PC-3 (cell line): ENCODE measurements at regions not wholly inside any gene's neighbourhood (a gene's known extent, or its start where the extent isn't known, plus 50 kb on each side); places are given as distances from the start of the nearest gene placed in this dataset.
A peak's percentile ranks its signal among the peaks of the same experiment; 100 is the strongest.

Experiments used
- ATAC-seq: fragments of 200-7000 bp; cut with Tn5 transposase; 2 replicates; pipeline ENCODE4 v1.9.1; 2020; ENCODE audit warnings: mild to moderate bottlenecking, moderate library complexity
- BruUV-seq: library from RNA; stranded (reverse); fragments of 400-500 nt; replicated peaks from 2 replicates; lab custom pipeline; 2021; lab: Mats Ljungman, UMichigan
- CTCF ChIA-PET: fragments of 300-600 bp; sonication (Branson Sonifier 250); formaldehyde crosslinking; loops from one replicate; lab custom pipeline; 2022; ENCODE audit warnings: antibody characterized with exemption; lab: Charles Lee
- POLR2A ChIA-PET: fragments of 300-600 bp; sonication (Branson Sonifier 250); formaldehyde crosslinking; loops from one replicate; lab custom pipeline; 2022; ENCODE audit warnings: antibody characterized with exemption; ENCODE audit not compliant: unreplicated experiment; lab: Charles Lee
- DNase-seq: peaks from one replicate; pipeline ENCODE4 v3.0.0-alpha.2; 2015
- H2AFZ ChIP-seq: fragments of 300-600 bp; sonication (generic); 2 replicates; pipeline ENCODE4 v1.6.0; 2016; ENCODE audit warnings: antibody characterized with exemption, low read length
- H3F3A ChIP-seq: fragments of 300-600 bp; sonication (generic); one replicate; pipeline ENCODE4 v1.6.0; 2017; ENCODE audit warnings: antibody characterized with exemption, low read length, control low read depth, mild to moderate bottlenecking; ENCODE audit not compliant: unreplicated experiment
- H3K27ac ChIP-seq: fragments of 300-600 bp; sonication (generic); 2 replicates; pipeline ENCODE4 v1.5.1; 2016; ENCODE audit warnings: mild to moderate bottlenecking, low read length
- H3K27me3 ChIP-seq: fragments of 300-600 bp; sonication (generic); 2 replicates; pipeline ENCODE4 v1.6.1; 2016; ENCODE audit warnings: low read length, mixed read lengths
- H3K36me3 ChIP-seq: fragments of 300-600 bp; sonication (generic); 2 replicates; pipeline ENCODE4 v1.6.1; 2016; ENCODE audit warnings: low read depth, mixed run types, low read length, mixed read lengths
- H3K4me1 ChIP-seq: fragments of 300-600 bp; sonication (generic); 2 replicates; pipeline ENCODE4 v1.5.1; 2016; ENCODE audit warnings: low read length; ENCODE audit not compliant: insufficient read depth
- H3K4me2 ChIP-seq: fragments of 300-600 bp; sonication (generic); 2 replicates; pipeline ENCODE4 v1.6.0; 2016; ENCODE audit warnings: low read length
- H3K4me3 ChIP-seq: fragments of 300-600 bp; sonication (generic); 2 replicates; pipeline ENCODE4 v1.5.1; 2016; ENCODE audit warnings: mild to moderate bottlenecking, low read length, mixed read lengths
- H3K79me2 ChIP-seq: fragments of 300-600 bp; sonication (generic); 2 replicates; pipeline ENCODE4 v1.6.1; 2017; ENCODE audit warnings: low read length, mixed read lengths
- H3K9ac ChIP-seq: fragments of 300-600 bp; sonication (generic); 2 replicates; pipeline ENCODE4 v1.6.0; 2016; ENCODE audit warnings: mild to moderate bottlenecking, low read length
- H3K9me2 ChIP-seq: fragments of 300-600 bp; sonication (generic); replicated peaks from 2 replicates; pipeline ENCODE4 v1.6.1; 2016; ENCODE audit warnings: mixed run types, low read length, mixed read lengths
- H3K9me3 ChIP-seq: fragments of 300-600 bp; sonication (generic); 2 replicates; pipeline ENCODE4 v1.6.1; 2016; ENCODE audit warnings: low read length, mixed read lengths
- H4K20me1 ChIP-seq: fragments of 300-600 bp; sonication (generic); 2 replicates; pipeline ENCODE4 v1.6.1; 2016; ENCODE audit warnings: low read length, mixed read lengths
- CTCF ChIP-seq: fragments of 300-600 bp; sonication (generic); conservative IDR thresholded peaks from 2 replicates; pipeline ENCODE4 v1.5.1; 2017; ENCODE audit warnings: antibody characterized with exemption, low read depth, mild to moderate bottlenecking, low read length
- EZH2 ChIP-seq: fragments of 300-600 bp; sonication (generic); IDR thresholded peaks from one replicate; pipeline ENCODE4 v1.6.1; 2017; ENCODE audit warnings: antibody characterized with exemption, mild to moderate bottlenecking, low read length; ENCODE audit not compliant: unreplicated experiment
- EZH2phosphoT487 ChIP-seq: fragments of 300-600 bp; sonication (generic); IDR thresholded peaks from 2 replicates; pipeline ENCODE4 v1.6.1; 2018; ENCODE audit warnings: mild to moderate bottlenecking, antibody characterized with exemption, low read length, borderline replicate concordance
- intact Hi-C: fragments of 100-400 bp; cut with micrococcal nuclease; formaldehyde crosslinking; loops from 2 replicates; pipeline ENCODE4 v1.9.0; 2023

- no peak for DNase-seq
Measured at GRCh38 chr5:28678899-28679298, 1640.5 kb upstream of the CDH9 start.

DNA sequence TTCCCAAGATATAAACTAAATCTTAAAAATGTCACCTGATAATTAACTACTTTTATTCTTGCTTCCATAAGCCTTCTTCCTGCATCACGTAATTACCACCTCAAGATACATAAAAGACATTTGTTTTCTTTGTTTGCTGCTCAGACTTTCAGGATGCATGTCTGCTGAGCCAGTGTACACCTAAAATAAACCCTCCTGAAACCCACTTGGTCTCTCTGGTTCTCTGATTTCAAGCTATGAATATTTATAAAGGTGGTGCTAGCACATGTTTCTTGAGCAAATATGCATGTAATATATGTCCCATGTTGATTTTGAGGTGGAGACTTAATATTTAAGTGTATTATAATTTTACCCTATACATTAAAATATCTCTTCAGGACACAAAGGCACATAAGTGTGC, 1627.7 kb upstream of the CDH9 start:
- no peaks in the 10 kb centered on the region for H3F3A ChIP-seq
- peaks cover 17% of the 10 kb centered on the region for H3K9me3 ChIP-seq
- H3K4me3 ChIP-seq = no peak overlapping the region
- H3K4me2 ChIP-seq = no peak overlapping the region
- BruUV-seq = no TSS peak
- H2AFZ ChIP-seq = no peak overlapping the region
- H3K27ac ChIP-seq = no peak overlapping the region
- H3K9me2 ChIP-seq = no peaks in the 10 kb centered on the region
- no peaks in the 10 kb centered on the region for H3K79me2 ChIP-seq
- H3K27me3 ChIP-seq = no peaks in the 10 kb centered on the region
- ChIA-PET CTCF (no interaction called here), POLR2A (no interaction called here)
- TF ChIP-seq CTCF (no peak), EZH2 (no peak), EZH2phosphoT487 (no peak)
- intact Hi-C loops = no loop called here
- H4K20me1 ChIP-seq = no peaks in the 10 kb centered on the region
- DNase-seq (no peak), ATAC-seq (no peak)
- no peaks in the 10 kb centered on the region for H3K4me1 ChIP-seq
- H3K9ac ChIP-seq = no peak overlapping the region
- H3K36me3 ChIP-seq = 0 out of 2 replicates have a peak, but pooled peaks cover 2% of the 10 kb centered on the region

More at GRCh38 chr5:28678899-28679298, 1640.5 kb upstream of the CDH9 start:
- H3K27ac ChIP-seq = no peak overlapping the region
- H3K9ac ChIP-seq = no peak overlapping the region
- BruUV-seq = no TSS peak
- H3K79me2 ChIP-seq = no peaks in the 10 kb centered on the region
- no peaks in the 10 kb centered on the region for H3K27me3 ChIP-seq
- intact Hi-C loops = no loop called here
- no peak overlapping the region for H2AFZ ChIP-seq
- H3F3A ChIP-seq = no peaks in the 10 kb centered on the region
- no peak overlapping the region for H3K4me2 ChIP-seq
- no peak overlapping the region for H3K4me3 ChIP-seq
- H3K36me3 ChIP-seq = no peaks in the 10 kb centered on the region
- H3K9me2 ChIP-seq = no peaks in the 10 kb centered on the region
- TF ChIP-seq EZH2 = no peak
- no peak for TF ChIP-seq EZH2phosphoT487
- TF ChIP-seq CTCF = no peak
- H4K20me1 ChIP-seq = no peaks in the 10 kb centered on the region
- ChIA-PET CTCF (no interaction called here), POLR2A (no interaction called here)
- no peaks in the 10 kb centered on the region for H3K9me3 ChIP-seq
- no peak for ATAC-seq
- no peaks in the 10 kb centered on the region for H3K4me1 ChIP-seq

DNA sequence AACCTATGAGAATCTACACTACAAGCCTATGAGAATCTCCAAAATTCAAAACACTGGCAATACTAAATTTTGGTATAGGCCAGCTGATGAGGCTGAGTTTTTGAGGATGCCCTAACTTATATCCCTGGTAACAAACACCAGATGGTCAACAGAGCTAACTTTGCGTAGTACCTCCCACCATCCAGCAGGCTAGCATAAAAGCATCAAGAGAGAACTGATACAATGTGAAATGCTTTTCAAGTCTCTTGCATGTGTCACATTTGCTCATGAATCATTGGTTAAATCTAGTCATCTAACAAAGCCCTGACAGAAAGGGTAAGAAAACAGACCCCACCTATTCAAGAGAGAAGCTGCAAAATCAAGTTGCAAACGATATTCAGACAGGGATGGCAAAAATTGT, 1609.7 kb upstream of the CDH9 start:
- ChIA-PET POLR2A (no interaction called here), CTCF (interaction anchor here (0.6 kb wide), 1 partner anchor 97 kb away, joined by 3 read pairs; no protein-coding TSS in a partner anchor)
- Histone ChIP-seq H3K79me2 (no peaks in the 10 kb centered on the region), H2AFZ (no peak overlapping the region), H3K4me1 (no peaks in the 10 kb centered on the region), H3K4me3 (no peak overlapping the region), H3K4me2 (no peak overlapping the region), H3K9ac (no peak overlapping the region), H3K36me3 (no peaks in the 10 kb centered on the region), H3K27me3 (no peaks in the 10 kb centered on the region), H4K20me1 (no peaks in the 10 kb centered on the region), H3K9me2 (no peaks in the 10 kb centered on the region), H3K27ac (no peak overlapping the region), H3K9me3 (no peaks in the 10 kb centered on the region), H3F3A (no peaks in the 10 kb centered on the region)
- DNase-seq = peak; percentile 59
- intact Hi-C loops = no loop called here
- peak; percentile 81 for ATAC-seq
- no TSS peak for BruUV-seq
- no peak for TF ChIP-seq EZH2
- TF ChIP-seq EZH2phosphoT487 = no peak
- peak; percentile 33; the same call in 1 of the 2 replicates for TF ChIP-seq CTCF
